ENCODE measurements at regions not wholly inside any gene's neighbourhood (a gene's known extent, or its start where the extent isn't known, plus 50 kb on each side); places are given as distances from the start of the nearest gene placed in this dataset.

DNA sequence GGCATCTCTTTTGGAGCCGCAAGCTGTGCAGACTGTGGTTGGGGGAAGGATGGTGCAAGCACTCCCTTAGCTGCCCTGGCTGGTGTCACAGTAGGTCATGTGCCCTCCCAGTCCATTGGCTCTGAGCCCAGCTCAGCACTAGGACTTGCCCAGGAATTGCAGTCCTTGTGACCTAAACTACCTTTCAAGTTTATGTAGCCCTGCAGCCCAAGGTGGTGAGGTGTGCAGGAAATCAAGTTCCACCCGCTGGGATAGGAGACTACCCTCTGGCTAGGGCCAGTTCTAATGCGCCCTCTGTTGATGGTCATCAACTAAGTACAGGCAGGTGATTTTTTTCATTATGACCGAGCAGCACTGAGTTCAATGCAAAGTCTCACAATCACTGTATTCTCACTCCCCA is 335.2 kb downstream of the UBE2NL start:
- TF ChIP-seq, protein P1, sequence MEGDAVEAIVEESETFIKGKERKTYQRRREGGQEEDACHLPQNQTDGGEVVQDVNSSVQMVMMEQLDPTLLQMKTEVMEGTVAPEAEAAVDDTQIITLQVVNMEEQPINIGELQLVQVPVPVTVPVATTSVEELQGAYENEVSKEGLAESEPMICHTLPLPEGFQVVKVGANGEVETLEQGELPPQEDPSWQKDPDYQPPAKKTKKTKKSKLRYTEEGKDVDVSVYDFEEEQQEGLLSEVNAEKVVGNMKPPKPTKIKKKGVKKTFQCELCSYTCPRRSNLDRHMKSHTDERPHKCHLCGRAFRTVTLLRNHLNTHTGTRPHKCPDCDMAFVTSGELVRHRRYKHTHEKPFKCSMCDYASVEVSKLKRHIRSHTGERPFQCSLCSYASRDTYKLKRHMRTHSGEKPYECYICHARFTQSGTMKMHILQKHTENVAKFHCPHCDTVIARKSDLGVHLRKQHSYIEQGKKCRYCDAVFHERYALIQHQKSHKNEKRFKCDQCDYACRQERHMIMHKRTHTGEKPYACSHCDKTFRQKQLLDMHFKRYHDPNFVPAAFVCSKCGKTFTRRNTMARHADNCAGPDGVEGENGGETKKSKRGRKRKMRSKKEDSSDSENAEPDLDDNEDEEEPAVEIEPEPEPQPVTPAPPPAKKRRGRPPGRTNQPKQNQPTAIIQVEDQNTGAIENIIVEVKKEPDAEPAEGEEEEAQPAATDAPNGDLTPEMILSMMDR (IDR thresholded peaks at IDR 0.05; ENCODE audit: insufficient read depth, low read length, poor library complexity, severe bottlenecking), result no peak
- TF ChIP-seq EZH2phosphoT487 (conservative IDR thresholded peaks at IDR 0.05; ENCODE audit: low read length), result no peak

Data from SU-DHL-6 (cell line).